Adrenal gland (tissue), 5 donors: ENCODE measurements at regions not wholly inside any gene's neighbourhood (a gene's known extent, or its start where the extent isn't known, plus 50 kb on each side); places are given as distances from the start of the nearest gene placed in this dataset.

Source experiments
- POLR2A ChIP-seq, 2 donors: fragments of 450-650 bp; IDR thresholded peaks; one replicate each; pipeline ENCODE4 v1.6.1; 2017; ENCODE audit warnings: antibody characterized with exemption in 2 of 2, mild to moderate bottlenecking in 2 of 2, moderate library complexity in 1 of 2
- TF ChIP-seq, protein P1 (sequence below), 6 experiments: fragments of 450-650 bp in 4 of 6; fragments of 200-600 bp in 2 of 6; sonication (generic) in 1 of 6; IDR thresholded peaks; 1 replicate in 5 of 6; 2 replicates in 1 of 6; pipeline versions ENCODE4 v1.5.1 to v1.8.0; 2016 to 2021; ENCODE audit warnings: antibody characterized with exemption in 6 of 6, mild to moderate bottlenecking in 2 of 6, moderate library complexity in 1 of 6
- donor health status: DM: no; HTN: no; CAD: no.

DNA sequence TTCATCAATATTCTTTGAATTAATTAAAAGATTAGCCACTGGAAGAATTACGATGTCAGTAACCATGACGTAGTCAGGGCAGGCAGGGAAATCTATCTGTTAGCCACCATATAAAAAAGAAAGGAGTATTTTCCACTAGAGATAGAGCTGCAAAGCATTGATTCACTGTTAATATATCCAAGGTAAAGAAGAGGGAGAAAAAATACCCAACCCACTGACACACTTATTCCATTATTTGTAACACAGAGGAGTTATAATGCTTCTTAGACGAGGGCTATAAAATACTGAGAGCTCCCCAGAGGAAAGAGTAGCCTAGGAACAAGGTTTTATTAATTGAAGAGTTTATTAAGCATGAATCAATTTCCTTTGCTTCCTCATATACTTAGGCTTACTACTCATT, 382.2 kb upstream of the CDH6 start:
- TF ChIP-seq, protein P1, sequence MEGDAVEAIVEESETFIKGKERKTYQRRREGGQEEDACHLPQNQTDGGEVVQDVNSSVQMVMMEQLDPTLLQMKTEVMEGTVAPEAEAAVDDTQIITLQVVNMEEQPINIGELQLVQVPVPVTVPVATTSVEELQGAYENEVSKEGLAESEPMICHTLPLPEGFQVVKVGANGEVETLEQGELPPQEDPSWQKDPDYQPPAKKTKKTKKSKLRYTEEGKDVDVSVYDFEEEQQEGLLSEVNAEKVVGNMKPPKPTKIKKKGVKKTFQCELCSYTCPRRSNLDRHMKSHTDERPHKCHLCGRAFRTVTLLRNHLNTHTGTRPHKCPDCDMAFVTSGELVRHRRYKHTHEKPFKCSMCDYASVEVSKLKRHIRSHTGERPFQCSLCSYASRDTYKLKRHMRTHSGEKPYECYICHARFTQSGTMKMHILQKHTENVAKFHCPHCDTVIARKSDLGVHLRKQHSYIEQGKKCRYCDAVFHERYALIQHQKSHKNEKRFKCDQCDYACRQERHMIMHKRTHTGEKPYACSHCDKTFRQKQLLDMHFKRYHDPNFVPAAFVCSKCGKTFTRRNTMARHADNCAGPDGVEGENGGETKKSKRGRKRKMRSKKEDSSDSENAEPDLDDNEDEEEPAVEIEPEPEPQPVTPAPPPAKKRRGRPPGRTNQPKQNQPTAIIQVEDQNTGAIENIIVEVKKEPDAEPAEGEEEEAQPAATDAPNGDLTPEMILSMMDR (IDR thresholded peaks at IDR 0.05): no peak
- no peak for TF ChIP-seq POLR2A (IDR thresholded peaks at IDR 0.05)
